HG02571 (cell line): ENCODE measurements at regions not wholly inside any gene's neighbourhood (a gene's known extent, or its start where the extent isn't known, plus 50 kb on each side); places are given as distances from the start of the nearest gene placed in this dataset.

Source experiments
- ATAC-seq: cut with Tn5 transposase; IDR thresholded peaks from one replicate; pipeline ENCODE4 v1.9.1; 2021; ENCODE audit warnings: mild to moderate bottlenecking, moderate library complexity; ENCODE audit not compliant: unreplicated experiment

- ATAC-seq: peak; percentile 69
Observed at GRCh38 chr6:8219352-8219943, 117.1 kb upstream of the EEF1E1 start.

DNA sequence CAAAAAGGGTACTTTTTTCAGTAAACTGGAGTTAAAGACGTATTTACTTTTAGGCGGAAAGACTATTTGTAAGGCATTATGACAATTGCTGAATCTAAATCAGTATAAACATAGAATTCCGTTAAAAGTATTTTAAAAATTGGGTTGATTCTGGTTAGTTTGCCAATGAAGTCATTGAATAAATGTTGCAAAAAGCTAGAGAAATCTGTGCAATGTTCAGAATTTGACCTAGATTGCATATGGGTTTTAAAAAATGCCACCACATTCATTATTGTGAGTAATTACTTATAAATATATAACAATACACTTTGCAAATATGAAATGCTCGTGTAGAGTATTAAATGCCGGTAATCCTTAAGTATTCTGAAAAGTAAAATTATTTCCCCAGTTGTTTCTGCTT, 116.5 kb upstream of the EEF1E1 start:
- ATAC-seq: no peak

DNA sequence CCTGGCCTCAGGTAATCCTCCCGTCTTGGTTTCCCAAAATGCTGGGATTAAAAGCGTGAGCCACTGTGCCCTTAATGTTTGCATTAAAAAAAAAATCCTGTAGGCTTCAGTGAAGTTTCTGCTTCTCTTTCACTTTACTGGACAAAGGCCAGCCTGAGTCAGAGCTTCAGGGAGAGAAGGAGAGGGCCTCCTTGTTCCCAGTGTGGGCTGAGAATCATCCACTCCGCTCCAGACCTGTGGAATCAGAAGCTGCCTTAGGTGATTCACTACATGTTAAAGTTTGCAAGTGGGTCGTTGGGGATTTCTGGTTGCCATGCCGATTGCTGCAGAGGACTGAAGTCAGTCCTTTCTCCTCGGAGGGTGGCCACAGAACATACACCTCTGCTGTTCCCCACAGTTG, 113.3 kb upstream of the EEF1E1 start:
- no peak for ATAC-seq

DNA sequence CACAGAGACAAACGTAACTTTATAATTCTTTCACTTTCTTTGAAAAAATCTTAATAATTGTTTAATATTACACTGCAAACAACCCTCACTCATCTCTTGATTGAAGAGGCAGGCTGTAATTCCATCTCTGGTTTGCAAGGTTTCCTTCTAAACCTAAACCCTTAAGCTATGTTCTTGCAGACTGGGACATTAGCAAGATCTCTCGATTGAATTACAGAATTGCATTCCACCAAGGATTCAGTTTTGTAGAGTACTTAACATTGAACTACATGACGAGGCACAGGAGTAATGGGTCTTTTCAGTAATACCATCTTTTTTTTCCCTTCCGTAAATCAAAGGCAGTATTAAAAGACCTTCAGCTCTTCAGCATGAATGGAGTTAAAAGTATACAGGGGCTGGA, 111.6 kb upstream of the EEF1E1 start:
- no peak for ATAC-seq

GRCh38 chr6:8212720-8213434, 110.5 kb upstream of the EEF1E1 start:
- no peak for ATAC-seq

- ATAC-seq: no peak
Observed at GRCh38 chr6:8207869-8208191, 105.5 kb upstream of the EEF1E1 start.

DNA sequence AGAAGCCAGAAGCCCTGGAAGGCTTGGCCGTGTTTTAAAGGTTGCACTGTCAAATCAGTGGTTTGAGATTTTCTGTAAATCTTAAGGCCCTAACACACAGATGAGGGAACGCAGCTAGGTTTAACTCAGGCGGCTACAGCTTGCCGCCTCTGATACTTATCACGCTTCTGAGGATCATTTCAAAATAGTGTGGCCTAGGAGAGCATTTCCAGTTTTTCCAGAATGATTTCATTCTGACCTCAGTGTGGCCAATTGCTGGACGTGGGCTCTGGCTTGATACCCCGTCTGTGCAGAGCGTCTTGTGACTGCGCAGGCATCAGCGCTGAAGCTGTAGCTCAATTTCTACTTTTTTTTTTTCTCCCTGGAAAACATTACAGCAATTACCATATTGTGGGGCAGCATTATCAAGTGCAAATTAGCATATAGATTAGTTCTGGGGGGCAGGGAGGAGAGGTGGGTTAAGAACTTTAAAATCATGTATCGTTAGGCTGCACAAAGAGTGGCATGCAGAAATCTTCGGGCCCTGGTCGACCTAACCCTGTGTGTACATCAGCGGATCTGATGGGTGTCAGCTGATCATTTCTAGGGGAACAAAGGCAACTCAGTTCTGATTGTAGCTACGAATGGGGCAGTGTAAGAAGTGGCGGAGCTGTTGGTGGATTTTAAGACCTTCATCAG, 105.0 kb upstream of the EEF1E1 start:
- ATAC-seq: no peak

DNA sequence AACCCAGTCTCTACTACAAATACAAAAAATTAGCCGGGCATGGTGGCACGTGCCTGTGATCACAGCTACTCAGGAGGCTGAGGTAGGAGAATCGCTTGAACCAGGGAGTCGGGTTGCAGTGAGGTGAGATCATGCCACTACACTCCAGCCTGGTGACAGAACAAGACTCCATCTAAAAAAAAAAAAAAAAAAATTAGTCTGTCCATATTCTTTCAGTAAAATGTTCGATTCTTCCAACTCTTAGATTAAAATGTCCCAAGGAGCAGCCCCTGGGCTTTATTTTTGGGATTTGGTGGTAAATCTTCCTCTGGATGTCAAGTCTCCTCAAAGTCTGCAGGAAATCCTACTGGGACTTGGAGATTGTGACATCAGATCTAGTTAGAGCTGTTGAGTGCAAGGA, 101.0 kb upstream of the EEF1E1 start:
- no peak for ATAC-seq

- ATAC-seq: no peak
Observed at GRCh38 chr6:8201679-8202078, 99.3 kb upstream of the EEF1E1 start.

DNA sequence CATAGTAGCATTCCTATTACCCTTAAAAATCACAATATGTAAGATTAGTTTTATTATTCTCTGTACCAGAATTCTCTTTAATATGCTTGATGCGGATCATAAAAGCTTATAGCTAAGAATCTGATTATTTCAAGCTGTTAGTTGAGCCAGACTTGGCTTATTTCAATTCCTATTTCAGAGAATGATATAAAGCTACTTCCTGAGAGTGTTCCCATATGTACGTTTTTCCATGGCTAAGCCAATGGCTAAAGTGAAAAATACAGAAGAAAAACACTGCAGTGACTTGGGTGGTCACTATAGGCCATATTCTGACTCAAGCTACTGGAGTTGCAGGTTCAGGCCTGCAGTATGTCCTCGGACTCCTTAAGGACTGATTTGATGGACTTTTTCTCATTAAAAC, 97.9 kb upstream of the EEF1E1 start:
- ATAC-seq: no peak

- no peak for ATAC-seq
Observed at GRCh38 chr6:8195714-8196102, 93.4 kb upstream of the EEF1E1 start.

DNA sequence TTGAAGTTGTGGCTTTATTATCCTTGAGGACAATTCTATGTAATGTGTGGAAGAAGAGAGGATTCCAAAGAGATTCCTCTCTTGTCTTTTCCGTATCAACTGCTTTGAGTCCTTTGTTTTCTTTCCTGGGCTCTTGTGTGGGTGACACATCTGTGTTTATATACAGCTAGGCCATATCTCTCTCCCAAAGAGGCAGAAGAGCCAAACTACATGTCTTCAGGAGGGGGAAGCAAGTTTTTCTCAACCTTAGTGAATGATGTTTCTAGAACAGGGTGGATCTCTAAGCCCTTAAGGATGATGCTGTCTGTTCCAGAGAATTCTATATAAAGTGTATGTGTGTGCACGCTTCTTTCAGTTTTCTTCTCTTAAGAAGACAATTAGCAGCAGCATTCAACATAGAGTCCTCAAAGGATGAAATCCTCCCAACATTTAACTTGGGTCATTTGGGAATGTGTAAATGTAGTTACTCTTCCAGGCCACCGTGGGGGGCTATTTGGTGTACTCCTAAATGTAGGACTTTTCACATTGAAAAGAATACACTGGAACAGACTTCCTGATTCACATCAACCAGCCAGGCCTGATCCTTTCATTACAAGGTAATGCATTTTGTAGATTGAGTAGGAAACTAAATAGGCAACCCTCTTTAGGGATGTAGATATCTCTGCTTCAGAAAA, 92.8 kb upstream of the EEF1E1 start:
- ATAC-seq: no peak

GRCh38 chr6:8194490-8194889, 92.1 kb upstream of the EEF1E1 start:
- ATAC-seq: no peak

GRCh38 chr6:8193541-8193940, 91.2 kb upstream of the EEF1E1 start:
- ATAC-seq: no peak

- ATAC-seq: no peak
Observed at GRCh38 chr6:8192597-8192996, 90.2 kb upstream of the EEF1E1 start.

DNA sequence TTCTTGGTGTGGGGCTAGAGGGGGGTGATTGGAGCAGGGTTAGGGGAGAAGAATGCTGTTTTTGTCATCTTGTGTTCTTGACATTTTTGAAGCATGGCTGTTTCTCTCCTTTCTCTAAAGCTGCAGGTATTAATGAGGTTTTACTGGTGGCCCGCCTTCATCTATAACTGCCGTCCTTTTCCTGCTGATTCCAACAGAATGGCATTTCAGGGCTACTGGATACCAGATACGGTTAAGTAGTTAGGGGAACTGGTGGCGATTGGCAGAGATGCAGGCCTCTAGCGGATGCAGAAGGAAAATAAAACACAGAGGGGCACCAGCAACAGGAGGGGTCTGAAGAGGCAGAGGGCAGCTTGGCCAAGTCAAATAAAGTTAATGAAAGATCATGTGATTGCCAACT, 89.7 kb upstream of the EEF1E1 start:
- no peak for ATAC-seq

GRCh38 chr6:8191629-8192028, 89.3 kb upstream of the EEF1E1 start:
- no peak for ATAC-seq

- no peak for ATAC-seq
Observed at GRCh38 chr6:8187209-8187608, 84.9 kb upstream of the EEF1E1 start.

GRCh38 chr6:8182902-8183665, 80.7 kb upstream of the EEF1E1 start:
- ATAC-seq: no peak

GRCh38 chr6:8181951-8182845, 79.8 kb upstream of the EEF1E1 start:
- no peak for ATAC-seq
